Naive thymus-derived CD8-positive, alpha-beta T cell (primary cell): ENCODE measurements at regions not wholly inside any gene's neighbourhood (a gene's known extent, or its start where the extent isn't known, plus 50 kb on each side); places are given as distances from the start of the nearest gene placed in this dataset.

ENCODE experiments used
- ATAC-seq, 2 donors: fragments of 150-1000 bp; cut with Tn5 transposase in 1 of 2; sonication (Bioruptor Pico), chemical (Tn5 transposase) in 1 of 2; 1 replicate in 1 of 2; 2 replicates in 1 of 2; pipeline ENCODE4 v1.10.0; 2021; ENCODE audit warnings: mild to moderate bottlenecking in 2 of 2, moderate library complexity in 2 of 2
- POLR2A ChIA-PET: fragments of 350-600 bp; sonication (Branson Sonifier 250); formaldehyde crosslinking; loops from one replicate; lab custom pipeline; 2021; ENCODE audit warnings: antibody characterized with exemption; lab: Charles Lee
- DNase-seq, 10 donors: peaks; one replicate each; pipeline versions ENCODE4 v3.0.0 to v3.0.0-alpha.2; 2020 to 2022
- H3K27ac Mint-ChIP-seq, 10 donors: one replicate each; pipeline ENCODE4 v1.8.0; 2020 to 2022; ENCODE audit warnings: mild to moderate bottlenecking in 10 of 10, mixed read lengths in 10 of 10, moderate library complexity in 4 of 10, inconsistent platforms in 1 of 10
- H3K27me3 Mint-ChIP-seq, 5 donors: one replicate each; pipeline ENCODE4 v1.8.0; 2021 to 2022; ENCODE audit warnings: mixed read lengths in 5 of 5
- H3K36me3 Mint-ChIP-seq, 3 donors: one replicate each; pipeline ENCODE4 v1.8.0; 2020 to 2022; ENCODE audit warnings: mixed read lengths in 3 of 3, mild to moderate bottlenecking in 2 of 3, inconsistent platforms in 1 of 3
- H3K4me1 Mint-ChIP-seq, 4 donors: one replicate each; pipeline ENCODE4 v1.8.0; 2021 to 2022; ENCODE audit warnings: mixed read lengths in 4 of 4
- H3K4me3 Mint-ChIP-seq, 10 donors: one replicate each; pipeline ENCODE4 v1.8.0; 2020 to 2022; ENCODE audit warnings: mild to moderate bottlenecking in 10 of 10, mixed read lengths in 10 of 10, moderate library complexity in 6 of 10, inconsistent platforms in 1 of 10
- H3K9me3 Mint-ChIP-seq, 9 donors: one replicate each; pipeline ENCODE4 v1.8.0; 2020 to 2022; ENCODE audit warnings: mixed read lengths in 9 of 9, mild to moderate bottlenecking in 3 of 9, inconsistent platforms in 1 of 9, moderate library complexity in 1 of 9

DNA sequence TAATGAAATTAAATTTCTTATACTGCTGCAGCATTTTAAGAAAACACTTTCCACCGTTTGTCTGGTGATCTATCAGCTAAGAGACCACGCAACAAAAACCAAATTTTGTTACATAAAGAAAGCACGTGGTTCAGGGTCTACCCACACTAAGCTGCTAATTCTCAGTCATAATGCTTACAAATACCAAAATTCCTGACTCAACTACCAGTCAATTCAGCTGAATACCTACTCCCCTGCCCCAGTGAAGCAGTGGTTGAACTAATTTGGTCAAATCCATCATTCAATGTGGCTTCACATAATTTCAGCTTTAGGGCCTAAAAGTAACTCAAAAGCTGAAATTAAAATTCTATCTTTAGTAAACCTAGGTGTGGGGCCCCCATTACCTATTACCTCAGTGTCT, 468.6 kb upstream of the ARID1B start:
- H3K27me3 Mint-ChIP-seq: peaks cover 0 to 3% (median 0%) of the 10 kb centered on the region in 5 donors
- no peak overlapping the region for H3K4me3 Mint-ChIP-seq
- H3K36me3 Mint-ChIP-seq: no peaks in the 10 kb centered on the region
- ATAC-seq (no peak), DNase-seq (no peak)
- H3K4me1 Mint-ChIP-seq: no peaks in the 10 kb centered on the region
- POLR2A ChIA-PET: no interaction called here
- H3K27ac Mint-ChIP-seq: no peak overlapping the region
- no peaks in the 10 kb centered on the region for H3K9me3 Mint-ChIP-seq

DNA sequence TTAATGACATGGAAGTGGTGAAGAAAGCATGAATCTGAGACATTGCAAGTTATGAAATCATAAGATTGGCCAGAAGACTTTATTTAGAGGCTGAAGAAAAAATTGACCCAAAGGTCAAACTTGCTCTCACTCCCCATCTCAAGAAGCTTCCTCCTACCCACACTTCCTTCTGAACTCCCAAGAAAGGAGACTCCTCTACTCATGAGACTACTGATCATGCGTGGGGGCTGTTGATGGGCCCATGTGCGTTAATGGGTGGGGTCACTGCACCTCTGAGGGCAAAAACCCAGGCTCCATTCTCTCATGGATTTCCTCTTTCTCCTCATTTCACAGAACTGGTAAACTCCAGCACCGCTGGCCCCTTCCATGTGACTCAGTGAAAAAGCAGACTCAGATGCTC, 470.6 kb upstream of the ARID1B start:
- H3K27ac Mint-ChIP-seq: no peak overlapping the region
- H3K9me3 Mint-ChIP-seq: peaks cover 0 to 3% (median 0%) of the 10 kb centered on the region in 9 donors
- no peaks in the 10 kb centered on the region for H3K4me1 Mint-ChIP-seq
- peaks cover 0 to 3% (median 0%) of the 10 kb centered on the region in 5 donors for H3K27me3 Mint-ChIP-seq
- DNase-seq (no peak), ATAC-seq (no peak)
- H3K4me3 Mint-ChIP-seq: no peak overlapping the region
- no peaks in the 10 kb centered on the region for H3K36me3 Mint-ChIP-seq
- POLR2A ChIA-PET: no interaction called here

DNA sequence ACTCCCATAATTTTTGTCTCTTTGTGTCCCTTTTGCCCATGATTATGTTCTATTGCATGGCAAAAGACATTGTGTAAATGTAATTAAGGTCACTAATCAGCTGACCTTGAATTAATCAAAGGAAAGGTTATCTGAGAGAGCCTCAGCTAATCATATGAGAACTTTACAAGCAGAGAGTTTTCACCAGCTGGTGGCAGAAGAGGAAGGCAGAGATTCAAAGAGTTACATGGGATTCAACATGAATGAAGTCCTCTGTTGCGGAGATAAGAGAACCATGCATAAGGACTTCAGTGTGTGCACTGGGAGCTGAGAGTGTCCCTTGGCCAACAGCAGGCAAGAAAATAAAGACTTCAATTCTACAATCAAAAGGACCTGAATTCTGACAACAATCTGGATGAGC, 494.1 kb upstream of the ARID1B start:
- no peak overlapping the region for H3K27ac Mint-ChIP-seq
- H3K4me1 Mint-ChIP-seq: peaks cover 0 to 29% (median 9%) of the 10 kb centered on the region in 4 donors
- POLR2A ChIA-PET: no interaction called here

DNA sequence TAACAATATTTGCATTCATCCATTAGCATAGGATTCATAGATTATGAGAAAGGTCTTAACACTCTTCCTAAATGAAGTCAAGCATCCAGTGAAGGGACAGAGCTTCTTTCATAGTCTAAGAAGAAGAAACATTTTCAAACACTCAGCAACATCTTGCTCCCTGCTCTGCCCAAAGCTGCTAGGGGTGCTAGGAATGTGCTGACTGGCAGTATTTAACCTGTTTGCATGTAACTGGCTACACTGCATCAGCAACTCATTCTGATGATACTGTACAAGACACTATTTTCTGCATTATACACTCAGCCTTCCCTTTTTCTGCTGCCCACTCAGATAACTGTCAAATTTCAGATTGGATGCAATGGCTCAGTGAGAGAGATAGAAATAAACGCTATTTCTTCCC, 495.1 kb upstream of the ARID1B start:
- peaks cover 0 to 11% (median 4%) of the 10 kb centered on the region in 9 donors for H3K9me3 Mint-ChIP-seq
- H3K27me3 Mint-ChIP-seq: peaks cover 0 to 11% (median 8%) of the 10 kb centered on the region in 5 donors
- H3K4me3 Mint-ChIP-seq: no peak overlapping the region
- POLR2A ChIA-PET: no interaction called here
- H3K27ac Mint-ChIP-seq: no peak overlapping the region
- H3K4me1 Mint-ChIP-seq: peaks cover 0 to 32% (median 9%) of the 10 kb centered on the region in 4 donors
- ATAC-seq: no peak
- DNase-seq: no peak
- peaks cover 0 to 7% (median 6%) of the 10 kb centered on the region in 3 donors for H3K36me3 Mint-ChIP-seq

More for the DNA sequence above, 494.1 kb upstream of the ARID1B start:
- ATAC-seq (no peak), DNase-seq (no peak)
- H3K4me3 Mint-ChIP-seq: no peak overlapping the region
- H3K36me3 Mint-ChIP-seq: peaks cover 0 to 5% (median under 1%) of the 10 kb centered on the region in 3 donors
- peaks cover 0 to 11% (median 8%) of the 10 kb centered on the region in 5 donors for H3K27me3 Mint-ChIP-seq
- peaks cover 0 to 4% (median 2%) of the 10 kb centered on the region in 9 donors for H3K9me3 Mint-ChIP-seq

DNA sequence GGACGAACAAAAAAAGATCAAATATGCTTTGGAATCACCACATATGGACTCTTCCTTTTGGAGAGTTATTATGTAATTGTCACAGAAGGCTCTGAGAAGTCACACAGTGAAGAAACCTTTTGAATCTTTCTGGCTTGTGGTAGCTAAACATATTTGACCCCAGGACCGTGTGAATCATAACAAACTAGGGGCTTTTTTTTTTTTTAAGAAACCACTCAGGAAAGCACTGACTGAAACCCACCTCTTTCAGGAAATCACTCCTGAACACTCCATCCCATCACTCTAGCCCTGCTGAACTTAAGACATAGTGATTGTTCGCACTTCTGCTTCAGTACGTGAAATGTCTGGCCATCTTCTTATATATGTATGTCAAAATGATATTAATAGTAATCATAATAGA, 495.9 kb upstream of the ARID1B start:
- ATAC-seq: no peak

DNA sequence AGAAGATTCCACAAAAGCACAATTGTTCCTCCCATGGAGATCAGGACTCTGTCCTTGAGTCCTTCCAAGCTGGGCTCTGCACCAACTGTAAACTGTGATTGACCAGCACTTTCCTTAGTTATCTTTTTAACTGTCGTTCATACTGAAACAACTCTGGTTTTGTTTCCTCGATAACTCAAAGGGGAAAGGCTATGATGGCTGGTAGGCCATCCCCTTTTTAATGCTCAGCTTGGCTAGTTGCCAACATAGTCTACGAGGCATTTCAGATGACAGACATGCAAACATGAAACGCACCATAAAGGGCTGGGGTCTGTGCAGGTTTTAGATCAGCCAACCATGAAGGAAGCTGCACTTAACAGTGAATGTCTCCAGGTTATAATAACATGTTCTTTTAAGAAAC, 497.1 kb upstream of the ARID1B start:
- peak overlapping the region in 2 of 10 donors; percentile 1 to 57 for H3K4me3 Mint-ChIP-seq
- ATAC-seq (peak in 1 of 2 donors; percentile 59), DNase-seq (no peak)

More for the DNA sequence above, 495.9 kb upstream of the ARID1B start:
- DNase-seq: no peak
- H3K9me3 Mint-ChIP-seq: peaks cover 0 to 11% (median 4%) of the 10 kb centered on the region in 9 donors
- POLR2A ChIA-PET: no interaction called here
- peaks cover 0 to 7% (median 6%) of the 10 kb centered on the region in 3 donors for H3K36me3 Mint-ChIP-seq
- peaks cover 0 to 31% (median 9%) of the 10 kb centered on the region in 4 donors for H3K4me1 Mint-ChIP-seq
- peak overlapping the region in 2 of 10 donors; percentile 20 to 28 for H3K4me3 Mint-ChIP-seq
- peak overlapping the region in 2 of 10 donors; percentile 23 to 77 for H3K27ac Mint-ChIP-seq
- H3K27me3 Mint-ChIP-seq: peaks cover 0 to 9% (median 5%) of the 10 kb centered on the region in 5 donors

DNA sequence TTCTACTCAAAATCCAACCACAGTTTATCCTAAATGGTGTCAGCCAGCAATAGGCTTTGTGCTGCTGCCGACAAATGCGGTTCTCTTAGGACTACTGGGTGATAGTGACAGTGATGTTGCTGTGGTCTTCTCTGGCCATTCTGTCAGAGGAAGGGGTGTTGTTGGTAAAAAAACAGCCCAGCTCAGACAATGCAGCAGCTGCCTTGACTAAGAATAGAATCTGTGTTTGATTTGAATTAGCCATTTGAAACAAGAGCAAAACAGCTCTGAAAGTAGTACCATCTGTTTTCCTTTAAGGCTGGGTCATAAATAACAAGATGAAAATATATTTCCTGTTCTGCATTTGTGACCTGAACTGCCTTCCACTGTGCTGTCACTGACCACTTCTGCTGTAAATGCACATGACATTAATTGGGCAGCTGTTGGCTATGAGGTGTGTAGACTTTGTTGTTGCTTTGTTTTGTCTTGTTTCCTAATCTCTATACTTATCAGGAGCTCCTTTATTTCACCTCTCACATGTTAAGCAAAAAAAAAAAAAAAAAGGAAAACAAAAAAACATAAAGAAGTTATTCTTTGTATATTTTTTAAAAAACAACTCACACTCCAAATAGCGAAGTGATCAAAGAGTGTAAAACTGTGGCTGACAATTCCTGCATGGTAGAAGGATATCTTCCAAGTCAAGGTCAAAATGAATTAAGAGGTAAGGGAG, 497.8 kb upstream of the ARID1B start:
- Mint-ChIP-seq H3K4me1 (peaks cover 0 to 36% (median 9%) of the 10 kb centered on the region in 4 donors), H3K27me3 (peaks cover 0 to 11% (median 3%) of the 10 kb centered on the region in 5 donors), H3K9me3 (peaks cover 0 to 11% (median 4%) of the 10 kb centered on the region in 9 donors), H3K27ac (peak overlapping the region in 1 of 10 donors; percentile 77), H3K4me3 (peak overlapping the region in 2 of 10 donors; percentile 1 to 58), H3K36me3 (peaks cover 0 to 7% (median 6%) of the 10 kb centered on the region in 3 donors)
- POLR2A ChIA-PET: no interaction called here
- no peak for DNase-seq
- ATAC-seq: peak in 1 of 2 donors; percentile 35

More for the DNA sequence above, 497.1 kb upstream of the ARID1B start:
- Mint-ChIP-seq H3K9me3 (peaks cover 0 to 11% (median 4%) of the 10 kb centered on the region in 9 donors), H3K27ac (peak overlapping the region in 1 of 10 donors; percentile 77), H3K4me1 (peaks cover 0 to 36% (median 9%) of the 10 kb centered on the region in 4 donors), H3K36me3 (peaks cover 0 to 7% (median 6%) of the 10 kb centered on the region in 3 donors), H3K27me3 (peaks cover 0 to 9% (median 3%) of the 10 kb centered on the region in 5 donors)
- POLR2A ChIA-PET: no interaction called here

DNA sequence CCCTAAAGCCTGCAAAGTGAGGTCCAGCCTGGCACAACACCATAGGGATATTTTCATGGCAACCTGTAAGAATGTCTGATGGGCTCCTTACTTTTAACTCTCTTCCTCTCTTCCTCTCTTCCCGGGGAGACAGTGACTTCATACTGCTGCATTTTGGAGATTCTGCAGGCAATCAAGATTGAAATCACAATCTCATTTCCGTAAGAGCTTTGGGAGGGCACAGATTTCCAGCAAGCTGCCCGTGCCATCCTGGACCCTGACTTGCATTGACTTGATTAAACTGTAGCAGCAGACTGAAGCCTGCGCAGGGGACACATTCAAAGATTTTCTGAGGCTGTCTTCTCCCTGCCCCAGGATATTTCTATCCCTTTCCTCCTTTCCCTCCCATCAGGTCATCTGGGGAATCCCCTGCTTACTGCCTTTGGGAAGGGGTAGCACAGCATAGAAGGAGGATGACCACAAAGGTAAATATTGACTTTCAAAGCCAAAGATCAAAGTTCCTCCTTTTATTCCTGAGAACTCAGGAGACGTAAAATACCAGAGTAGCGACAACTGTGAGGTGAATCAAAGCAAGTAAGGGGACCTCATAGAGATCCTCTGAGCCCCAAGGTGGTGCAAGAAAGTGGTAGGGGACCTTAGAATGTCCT, 504.0 kb upstream of the ARID1B start:
- H3K4me3 Mint-ChIP-seq: no peak overlapping the region
- H3K4me1 Mint-ChIP-seq: peaks cover 10 to 32% (median 20%) of the 10 kb centered on the region in 4 donors
- ATAC-seq: no peak
- POLR2A ChIA-PET: no interaction called here
- peaks cover 0 to 4% (median 2%) of the 10 kb centered on the region in 5 donors for H3K27me3 Mint-ChIP-seq
- DNase-seq: no peak
- peaks cover 0 to 9% (median 4%) of the 10 kb centered on the region in 9 donors for H3K9me3 Mint-ChIP-seq
- H3K36me3 Mint-ChIP-seq: peaks cover 0 to 6% (median 3%) of the 10 kb centered on the region in 3 donors
- H3K27ac Mint-ChIP-seq: peak overlapping the region in 1 of 10 donors; percentile 71

DNA sequence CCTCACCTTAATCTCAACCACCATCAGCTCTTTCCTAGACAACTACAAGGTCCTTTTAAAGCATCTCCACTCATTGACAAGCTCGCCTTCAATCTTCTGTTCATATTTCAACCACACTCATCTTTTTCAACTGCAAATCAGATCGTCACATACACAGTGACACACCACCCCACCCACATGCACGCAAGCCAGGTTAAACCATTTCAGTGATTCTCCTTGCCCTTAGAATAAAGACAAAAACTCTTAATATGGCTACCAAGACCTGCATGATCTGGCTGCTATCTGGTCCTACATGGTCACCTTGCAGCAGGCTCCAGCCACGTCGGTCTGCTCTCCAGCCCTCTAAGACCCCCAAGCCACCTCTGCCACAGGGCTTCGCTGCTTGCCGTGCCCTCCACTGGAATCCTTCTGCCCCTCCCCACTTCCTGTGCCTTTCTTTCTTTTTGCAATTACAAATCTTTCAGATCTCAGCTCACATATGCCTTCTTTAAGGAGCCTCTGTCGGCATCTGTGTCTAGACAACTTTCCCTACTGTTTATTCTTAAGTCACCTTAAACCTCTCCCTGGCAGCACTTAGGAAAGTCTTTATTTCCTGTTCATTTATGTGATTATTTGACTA, 507.3 kb upstream of the ARID1B start:
- DNase-seq (peak in 5 of 10 donors; percentile 11 to 55 (median 22)), ATAC-seq (peak; percentile 72 to 80)
- POLR2A ChIA-PET: no interaction called here
- Mint-ChIP-seq H3K9me3 (no peaks in the 10 kb centered on the region), H3K36me3 (peaks cover 0 to 6% (median 3%) of the 10 kb centered on the region in 3 donors), H3K4me1 (peaks cover 10 to 24% (median 22%) of the 10 kb centered on the region in 4 donors), H3K27ac (peak overlapping the region; percentile 22 to 90 (median 73)), H3K4me3 (peak overlapping the region; percentile 66 to 85 (median 74)), H3K27me3 (peaks cover 0 to 2% (median 0%) of the 10 kb centered on the region in 5 donors)

DNA sequence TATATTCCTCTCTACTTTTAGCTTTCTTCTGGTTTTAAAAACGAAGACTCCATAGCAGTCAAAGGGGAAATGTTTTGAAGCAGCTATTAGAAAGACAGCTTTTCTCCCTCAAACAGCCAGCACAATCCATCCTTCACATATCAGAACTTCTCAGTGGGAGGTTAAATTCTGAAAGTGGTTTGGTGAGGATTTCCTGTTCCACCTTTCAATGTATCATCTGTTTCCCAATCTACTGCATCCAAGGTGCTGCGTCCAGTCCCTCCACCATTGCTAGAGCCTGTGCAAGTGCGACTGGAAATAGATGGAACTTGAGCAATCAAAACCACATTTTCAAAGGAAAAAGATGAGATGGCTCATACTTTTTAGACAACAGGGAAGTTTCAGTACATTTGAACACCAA, 508.3 kb upstream of the ARID1B start:
- H3K4me3 Mint-ChIP-seq: peak overlapping the region; percentile 2 to 85 (median 71)

DNA sequence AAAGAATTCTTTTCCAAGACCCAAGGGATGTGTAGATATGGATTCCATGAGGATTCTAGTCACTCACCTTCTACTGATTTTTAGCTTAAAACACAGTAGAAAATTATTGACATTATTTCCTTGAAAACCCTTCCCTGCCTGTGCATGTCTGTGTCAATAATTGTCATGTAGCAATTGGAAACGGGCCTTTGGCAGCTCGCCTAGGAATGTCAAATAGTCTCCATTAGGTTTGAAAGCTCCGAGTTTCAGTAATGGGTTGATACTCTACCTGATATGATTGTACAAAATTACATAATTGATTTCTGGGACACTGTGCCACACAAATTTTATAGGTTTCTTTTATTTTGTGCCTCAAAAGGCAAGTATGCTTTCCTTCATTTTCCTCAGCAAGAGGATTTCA, 515.2 kb upstream of the ARID1B start:
- ATAC-seq (no peak), DNase-seq (no peak)
- no peak overlapping the region for H3K4me3 Mint-ChIP-seq
- POLR2A ChIA-PET: no interaction called here
- H3K36me3 Mint-ChIP-seq: peaks cover 0 to 6% (median 3%) of the 10 kb centered on the region in 3 donors
- no peaks in the 10 kb centered on the region for H3K9me3 Mint-ChIP-seq
- peaks cover 0 to 2% (median 0%) of the 10 kb centered on the region in 5 donors for H3K27me3 Mint-ChIP-seq
- peaks cover 0 to 2% (median 0%) of the 10 kb centered on the region in 4 donors for H3K4me1 Mint-ChIP-seq
- no peak overlapping the region for H3K27ac Mint-ChIP-seq

More for the DNA sequence above, 508.3 kb upstream of the ARID1B start:
- Mint-ChIP-seq H3K27me3 (no peaks in the 10 kb centered on the region), H3K4me1 (peaks cover 10 to 24% (median 22%) of the 10 kb centered on the region in 4 donors), H3K9me3 (no peaks in the 10 kb centered on the region), H3K36me3 (peaks cover 0 to 6% (median 3%) of the 10 kb centered on the region in 3 donors), H3K27ac (peak overlapping the region in 8 of 10 donors; percentile 16 to 90 (median 78))
- DNase-seq (peak in 1 of 10 donors; percentile 1), ATAC-seq (no peak)
- POLR2A ChIA-PET: no interaction called here

DNA sequence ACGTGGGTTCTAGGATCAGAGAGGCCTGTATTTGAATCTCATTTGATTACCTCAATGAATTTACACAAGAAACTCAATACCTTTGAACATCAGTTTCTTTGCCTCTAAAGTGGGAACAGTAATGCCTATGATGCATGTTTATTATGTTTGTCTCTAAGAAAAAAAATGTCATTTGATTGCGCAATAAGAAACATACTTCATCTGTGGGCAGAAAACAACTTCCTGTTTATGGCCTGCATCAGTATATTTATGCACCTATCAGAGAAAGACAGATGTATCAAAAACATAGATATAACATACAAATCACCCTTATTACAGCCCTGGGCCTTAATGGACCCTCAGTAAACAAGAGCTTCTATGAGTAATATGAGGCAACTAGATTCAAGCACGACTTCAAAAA, 516.4 kb upstream of the ARID1B start:
- no peak overlapping the region for H3K4me3 Mint-ChIP-seq
- ATAC-seq: no peak
- peaks cover 0 to 2% (median 0%) of the 10 kb centered on the region in 4 donors for H3K4me1 Mint-ChIP-seq
- DNase-seq: no peak
- POLR2A ChIA-PET: no interaction called here
- peaks cover 0 to 2% (median 0%) of the 10 kb centered on the region in 5 donors for H3K27me3 Mint-ChIP-seq
- peaks cover 0 to 1% (median 0%) of the 10 kb centered on the region in 3 donors for H3K36me3 Mint-ChIP-seq
- H3K27ac Mint-ChIP-seq: no peak overlapping the region
- H3K9me3 Mint-ChIP-seq: no peaks in the 10 kb centered on the region
